CD14-positive monocyte (primary cell): ENCODE measurements at regions not wholly inside any gene's neighbourhood (a gene's known extent, or its start where the extent isn't known, plus 50 kb on each side); places are given as distances from the start of the nearest gene placed in this dataset.

Experiments
- DNase-seq, 3 donors: peaks; one replicate each; pipeline ENCODE4 v3.0.0-alpha.2; 2011 to 2022
- H2AFZ ChIP-seq: 2 replicates; pipeline ENCODE4 v1.6.0; 2012; ENCODE audit warnings: mild to moderate bottlenecking, low read depth, low read length, inconsistent platforms; ENCODE audit not compliant: insufficient read depth, poor library complexity, severe bottlenecking
- H3K27ac ChIP-seq, 2 donors: 1 replicate in 1 of 2; 2 replicates in 1 of 2; pipeline ENCODE4 v1.5.1; 2012 to 2013; ENCODE audit warnings: low read length in 2 of 2, control low read depth in 1 of 2, inconsistent platforms in 1 of 2, low read depth in 1 of 2, mild to moderate bottlenecking in 1 of 2
- H3K27me3 ChIP-seq, 2 donors: one replicate each; pipeline versions ENCODE4 v1.6.0 to v1.6.1; 2011 to 2013; ENCODE audit warnings: low read length in 2 of 2; ENCODE audit not compliant: control insufficient read depth in 2 of 2, insufficient read depth in 2 of 2
- H3K36me3 ChIP-seq, 2 donors: replicated peaks in 1 of 2; 1 replicate in 1 of 2; 2 replicates in 1 of 2; pipeline versions ENCODE4 v1.5.1 to v1.6.1; 2012 to 2013; ENCODE audit warnings: low read length in 2 of 2, control low read depth in 1 of 2, inconsistent platforms in 1 of 2, mild to moderate bottlenecking in 1 of 2; ENCODE audit not compliant: insufficient read depth in 2 of 2, control insufficient read depth in 1 of 2
- H3K4me1 ChIP-seq, 2 donors: 1 replicate in 1 of 2; 2 replicates in 1 of 2; pipeline versions ENCODE4 v1.5.1 to v1.6.1; 2012 to 2013; ENCODE audit warnings: low read length in 2 of 2, control low read depth in 1 of 2, inconsistent platforms in 1 of 2, mild to moderate bottlenecking in 1 of 2, moderate library complexity in 1 of 2; ENCODE audit not compliant: insufficient read depth in 2 of 2, control insufficient read depth in 1 of 2
- H3K4me2 ChIP-seq: replicated peaks from 2 replicates; pipeline ENCODE3; 2012; ENCODE audit warnings: low read length, moderate library complexity, mild to moderate bottlenecking; ENCODE audit not compliant: poor library complexity, severe bottlenecking; ENCODE audit errors: extremely low read depth
- H3K4me3 ChIP-seq, 3 experiments: fragments of 200-600 bp in 1 of 3; sonication (generic) in 1 of 3; replicated peaks in 1 of 3; 1 replicate in 2 of 3; 2 replicates in 1 of 3; pipeline ENCODE4 v1.5.1; 2011 to 2013; ENCODE audit warnings: low read length in 3 of 3, mild to moderate bottlenecking in 3 of 3, control low read depth in 2 of 3, low read depth in 2 of 3, inconsistent platforms in 1 of 3, moderate library complexity in 1 of 3
- H3K79me2 ChIP-seq: 2 replicates; pipeline ENCODE4 v1.6.0; 2012; ENCODE audit warnings: mild to moderate bottlenecking, control low read depth, inconsistent platforms, low read length, moderate library complexity; ENCODE audit not compliant: insufficient read depth
- H3K9ac ChIP-seq: 2 replicates; pipeline ENCODE4 v1.6.0; 2017; ENCODE audit warnings: low read length, mild to moderate bottlenecking; ENCODE audit not compliant: insufficient read depth, poor library complexity, severe bottlenecking
- H3K9me3 ChIP-seq, 2 donors: replicated peaks in 1 of 2; 1 replicate in 1 of 2; 2 replicates in 1 of 2; pipeline versions ENCODE4 v1.5.1 to v1.6.1; 2012 to 2013; ENCODE audit warnings: low read length in 2 of 2, control low read depth in 1 of 2; ENCODE audit not compliant: control insufficient read depth in 1 of 2, insufficient read depth in 1 of 2
- H4K20me1 ChIP-seq: 2 replicates; pipeline ENCODE4 v1.6.0; 2012; ENCODE audit warnings: mild to moderate bottlenecking, low read length, control low read depth, moderate library complexity; ENCODE audit not compliant: insufficient read depth
- H3K27ac Mint-ChIP-seq, 7 donors: one replicate each; pipeline ENCODE4 v1.8.0; 2020; ENCODE audit warnings: mild to moderate bottlenecking in 7 of 7, mixed read lengths in 7 of 7, moderate library complexity in 6 of 7, inconsistent platforms in 2 of 7
- H3K27me3 Mint-ChIP-seq, 3 donors: one replicate each; pipeline ENCODE4 v1.8.0; 2021 to 2022; ENCODE audit warnings: low read depth in 3 of 3, mild to moderate bottlenecking in 3 of 3, mixed read lengths in 3 of 3, moderate library complexity in 3 of 3, inconsistent platforms in 1 of 3
- H3K36me3 Mint-ChIP-seq, 2 donors: one replicate each; pipeline ENCODE4 v1.8.0; 2020; ENCODE audit warnings: mixed read lengths in 2 of 2, inconsistent platforms in 1 of 2, mild to moderate bottlenecking in 1 of 2
- H3K4me1 Mint-ChIP-seq: one replicate; pipeline ENCODE4 v1.8.0; 2020; ENCODE audit warnings: mild to moderate bottlenecking, mixed read lengths
- H3K4me3 Mint-ChIP-seq, 2 donors: one replicate each; pipeline ENCODE4 v1.8.0; 2020; ENCODE audit warnings: mild to moderate bottlenecking in 2 of 2, mixed read lengths in 2 of 2, moderate library complexity in 1 of 2
- H3K9me3 Mint-ChIP-seq, 7 donors: one replicate each; pipeline ENCODE4 v1.8.0; 2020 to 2022; ENCODE audit warnings: mixed read lengths in 7 of 7, mild to moderate bottlenecking in 6 of 7, moderate library complexity in 6 of 7, inconsistent platforms in 2 of 7
- WGBS: methylation state at CpG from one replicate; pipeline ENCODE4 v1.1.5; 2013; ENCODE audit warnings: missing lambda C conversion rate; ENCODE audit not compliant: insufficient coverage; 5-methylcytosine and 5-hydroxymethylcytosine counted together
- intact Hi-C, 2 donors: fragments of 100-400 bp; cut with micrococcal nuclease; formaldehyde crosslinking; loops; one replicate each; pipeline versions ENCODE4 v1.15.0 to v1.15.1; 2023
- TF ChIP-seq, protein P1 (sequence below): fragments of 200-600 bp; IDR thresholded peaks from one replicate; pipeline ENCODE4 v1.8.0; 2022; ENCODE audit warnings: antibody characterized with exemption, mild to moderate bottlenecking

DNA sequence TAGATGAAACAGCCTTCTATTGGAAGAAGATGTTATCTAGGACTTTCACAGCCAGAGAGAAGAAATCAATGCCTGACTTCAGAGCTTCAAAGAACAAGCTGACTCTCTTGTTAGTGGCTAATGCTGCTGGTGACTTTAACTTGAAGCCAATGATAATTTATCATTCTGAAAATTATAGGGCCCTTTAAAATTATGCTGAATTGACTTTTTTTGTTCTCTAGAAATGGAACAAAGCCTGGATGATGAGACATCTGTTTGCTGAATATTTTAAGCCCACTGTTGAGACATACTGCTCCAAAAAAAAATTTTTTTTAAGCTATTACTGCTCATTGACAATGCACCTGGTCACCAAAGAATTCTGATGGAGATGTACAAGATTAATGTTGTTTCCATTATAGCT, 189.2 kb downstream of the MBL2 start:
- peaks cover 8 to 10% of the 10 kb centered on the region in 2 donors for H3K9me3 ChIP-seq
- H3K4me1 ChIP-seq = no peaks in the 10 kb centered on the region
- TF ChIP-seq, protein P1, sequence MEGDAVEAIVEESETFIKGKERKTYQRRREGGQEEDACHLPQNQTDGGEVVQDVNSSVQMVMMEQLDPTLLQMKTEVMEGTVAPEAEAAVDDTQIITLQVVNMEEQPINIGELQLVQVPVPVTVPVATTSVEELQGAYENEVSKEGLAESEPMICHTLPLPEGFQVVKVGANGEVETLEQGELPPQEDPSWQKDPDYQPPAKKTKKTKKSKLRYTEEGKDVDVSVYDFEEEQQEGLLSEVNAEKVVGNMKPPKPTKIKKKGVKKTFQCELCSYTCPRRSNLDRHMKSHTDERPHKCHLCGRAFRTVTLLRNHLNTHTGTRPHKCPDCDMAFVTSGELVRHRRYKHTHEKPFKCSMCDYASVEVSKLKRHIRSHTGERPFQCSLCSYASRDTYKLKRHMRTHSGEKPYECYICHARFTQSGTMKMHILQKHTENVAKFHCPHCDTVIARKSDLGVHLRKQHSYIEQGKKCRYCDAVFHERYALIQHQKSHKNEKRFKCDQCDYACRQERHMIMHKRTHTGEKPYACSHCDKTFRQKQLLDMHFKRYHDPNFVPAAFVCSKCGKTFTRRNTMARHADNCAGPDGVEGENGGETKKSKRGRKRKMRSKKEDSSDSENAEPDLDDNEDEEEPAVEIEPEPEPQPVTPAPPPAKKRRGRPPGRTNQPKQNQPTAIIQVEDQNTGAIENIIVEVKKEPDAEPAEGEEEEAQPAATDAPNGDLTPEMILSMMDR = no peak
- H3K4me3 ChIP-seq = no peak overlapping the region
- no peak overlapping the region for H3K4me2 ChIP-seq
- no peak overlapping the region for H3K27ac ChIP-seq
- Mint-ChIP-seq H3K27ac (no peak overlapping the region), H3K4me3 (no peak overlapping the region), H3K4me1 (peaks cover 2% of the 10 kb centered on the region), H3K9me3 (peaks cover 11 to 22% (median 15%) of the 10 kb centered on the region in 7 donors), H3K27me3 (peaks cover 0 to 2% (median 0%) of the 10 kb centered on the region in 3 donors), H3K36me3 (no peaks in the 10 kb centered on the region)
- H3K36me3 ChIP-seq = no peaks in the 10 kb centered on the region
- no peak overlapping the region for H2AFZ ChIP-seq
- no peak for DNase-seq
- intact Hi-C loops = no loop called here
- no peaks in the 10 kb centered on the region for H4K20me1 ChIP-seq
- H3K79me2 ChIP-seq = no peaks in the 10 kb centered on the region
- H3K27me3 ChIP-seq = no peaks in the 10 kb centered on the region
- no peak overlapping the region for H3K9ac ChIP-seq

DNA sequence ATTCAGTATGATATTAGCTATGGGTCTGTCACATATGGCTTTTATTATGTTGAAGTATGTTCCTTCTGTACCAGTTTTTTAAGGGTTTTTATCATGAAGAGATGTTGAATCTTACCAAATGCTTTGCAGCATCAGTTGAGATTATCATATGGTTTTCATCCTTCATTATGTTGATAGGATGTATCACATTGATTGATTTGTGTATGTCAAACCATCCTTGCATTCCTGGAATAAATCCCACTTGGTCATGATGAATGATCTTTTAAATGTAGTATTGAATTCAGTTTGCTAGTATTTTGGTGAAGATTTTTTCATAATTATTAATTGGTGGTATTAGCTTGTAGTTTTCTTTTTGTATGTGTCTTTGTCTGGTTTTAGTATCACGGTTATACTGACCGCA, 185.9 kb downstream of the MBL2 start:
- no peak for DNase-seq
- Mint-ChIP-seq H3K27me3 (no peaks in the 10 kb centered on the region), H3K4me1 (no peaks in the 10 kb centered on the region), H3K36me3 (no peaks in the 10 kb centered on the region), H3K4me3 (no peak overlapping the region), H3K27ac (no peak overlapping the region), H3K9me3 (peaks cover 8 to 22% (median 14%) of the 10 kb centered on the region in 7 donors)
- WGBS = no CpG with 5 or more reads among the region's 2 CpGs
- Histone ChIP-seq H2AFZ (no peak overlapping the region), H3K4me1 (no peaks in the 10 kb centered on the region), H3K9ac (no peak overlapping the region), H3K4me3 (no peak overlapping the region), H3K79me2 (no peaks in the 10 kb centered on the region), H3K9me3 (peaks cover 4 to 10% of the 10 kb centered on the region in 2 donors), H3K27me3 (no peaks in the 10 kb centered on the region), H3K27ac (no peak overlapping the region), H3K4me2 (no peak overlapping the region), H3K36me3 (no peaks in the 10 kb centered on the region), H4K20me1 (no peaks in the 10 kb centered on the region)
- TF ChIP-seq, protein P1 = no peak
- intact Hi-C loops = no loop called here
